Left lobe of liver (tissue), 2 donors: ENCODE measurements at regions not wholly inside any gene's neighbourhood (a gene's known extent, or its start where the extent isn't known, plus 50 kb on each side); places are given as distances from the start of the nearest gene placed in this dataset.
A peak's percentile ranks its signal among the peaks of the same experiment; 100 is the strongest.

Experiments used
- ATAC-seq: fragments of 200-7000 bp; cut with Tn5 transposase; one replicate; pipeline ENCODE4 v1.9.1; 2020; ENCODE audit warnings: mild to moderate bottlenecking, moderate library complexity
- DNase-seq: peaks from one replicate; pipeline ENCODE4 v3.0.0-alpha.2; 2020; ENCODE audit warnings: low spot score
- donor health status: DM: no; HTN: no; CAD: no; lungs with moderate emphysema.
- donor health status: DM: no; HTN: yes; CAD: no.

- DNase-seq, result no peak
- ATAC-seq, result no peak
Observed at GRCh38 chr7:131967216-131967730, 410.8 kb upstream of the PODXL start.

- DNase-seq, result no peak
- no peak for ATAC-seq
Observed at GRCh38 chr7:131964203-131964602, 407.8 kb upstream of the PODXL start.

DNA sequence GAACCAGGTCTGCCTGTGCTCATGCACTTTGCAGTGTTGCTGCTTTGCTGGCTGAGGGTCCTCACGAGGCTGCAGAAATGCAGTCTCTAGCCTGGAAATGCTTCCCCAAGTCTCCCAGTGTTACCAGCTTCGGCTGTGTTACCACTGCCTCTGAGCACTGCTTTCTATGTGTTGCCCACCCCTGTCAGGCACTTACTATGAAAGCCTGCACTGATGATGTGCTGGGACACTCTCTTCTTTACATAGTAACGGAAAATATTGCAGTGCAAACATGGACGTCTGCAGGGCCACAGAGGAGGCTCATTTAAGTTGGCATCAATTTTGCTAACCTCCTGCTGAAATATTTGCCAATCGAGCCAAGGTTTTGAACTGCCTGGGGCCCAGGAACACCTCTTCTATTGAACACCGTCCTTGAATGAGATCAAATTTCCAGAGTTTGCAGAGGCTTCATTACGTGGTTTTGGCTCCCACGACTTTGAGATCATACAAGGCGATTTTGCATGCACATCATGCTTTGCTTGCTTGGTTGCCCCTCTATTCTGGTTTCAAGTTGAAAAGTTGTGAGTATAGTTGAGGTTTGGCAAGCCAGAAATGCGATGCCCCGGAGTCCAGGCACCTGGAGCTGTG lies 404.7 kb upstream of the PODXL start:
- no peak for ATAC-seq
- no peak for DNase-seq

GRCh38 chr7:131959106-131959812 lies 402.8 kb upstream of the PODXL start:
- DNase-seq, result no peak
- ATAC-seq, result no peak

GRCh38 chr7:131957338-131958020 lies 401.1 kb upstream of the PODXL start:
- ATAC-seq, result no peak
- no peak for DNase-seq

DNA sequence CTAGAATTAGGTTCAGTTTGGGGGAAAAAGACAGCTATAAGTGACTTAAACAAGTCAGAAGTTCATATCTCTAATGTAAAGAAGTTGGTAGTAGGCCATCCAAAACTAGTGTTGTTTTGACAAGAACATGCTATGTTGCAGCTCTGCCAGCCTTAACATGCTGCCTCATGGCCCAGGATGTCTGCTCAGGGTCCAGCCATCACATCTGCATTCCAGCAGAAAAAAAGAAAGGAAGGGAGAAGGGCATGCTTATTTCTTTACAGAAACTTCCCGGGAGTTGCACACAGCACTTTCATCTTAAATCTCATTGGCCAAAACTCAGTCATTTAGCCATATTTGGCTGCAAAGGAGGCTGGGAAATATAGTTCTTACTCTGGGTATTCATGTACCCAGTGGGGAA lies 400.4 kb upstream of the PODXL start:
- DNase-seq (no peak), ATAC-seq (no peak)

GRCh38 chr7:131955679-131956078 lies 399.3 kb upstream of the PODXL start:
- no peak for ATAC-seq
- no peak for DNase-seq

GRCh38 chr7:131953184-131953583 lies 396.8 kb upstream of the PODXL start:
- ATAC-seq, result no peak

GRCh38 chr7:131952365-131952764 lies 395.9 kb upstream of the PODXL start:
- ATAC-seq (no peak), DNase-seq (no peak)

More at GRCh38 chr7:131953184-131953583, 396.8 kb upstream of the PODXL start:
- DNase-seq, result no peak

DNA sequence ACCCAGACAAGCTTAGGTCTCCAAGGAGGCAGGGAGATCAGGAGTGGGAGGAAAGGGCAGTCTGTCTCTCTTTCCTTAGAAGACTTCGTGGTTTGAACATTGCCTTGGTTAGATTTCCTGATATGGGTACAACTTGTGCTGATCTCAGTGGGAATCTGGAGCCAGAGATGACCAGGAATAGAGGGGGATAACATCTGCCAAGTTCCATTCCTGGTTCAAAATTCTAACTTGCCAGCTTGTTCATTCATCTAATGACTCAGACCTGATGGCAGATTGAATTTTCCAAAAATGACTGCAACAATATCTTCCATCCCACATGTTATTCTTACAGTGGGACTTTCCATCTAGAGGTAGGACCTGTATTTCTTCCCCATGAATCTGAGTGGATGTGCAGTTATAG lies 394.3 kb upstream of the PODXL start:
- no peak for ATAC-seq
- no peak for DNase-seq

DNA sequence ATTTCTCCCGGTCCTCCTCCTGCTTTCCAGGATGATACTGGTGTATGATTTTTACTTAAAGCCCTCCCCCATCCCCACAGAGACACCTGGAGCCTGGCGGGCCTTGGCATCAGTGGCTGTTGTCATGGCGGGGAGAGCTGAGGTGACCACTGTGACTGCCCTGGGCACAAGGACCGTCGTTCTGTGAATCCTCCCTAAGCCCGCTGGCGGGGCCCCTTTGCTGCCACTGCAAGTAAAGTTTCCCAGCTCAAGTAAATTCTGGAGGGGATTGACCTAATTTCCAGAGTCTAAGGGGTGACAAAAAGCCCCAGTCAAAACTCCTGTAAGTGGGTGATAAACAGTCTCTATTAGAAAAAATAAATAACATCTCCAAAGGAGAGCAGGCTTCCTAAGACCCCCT lies 393.2 kb upstream of the PODXL start:
- ATAC-seq (no peak), DNase-seq (no peak)

GRCh38 chr7:131948434-131949053 lies 392.1 kb upstream of the PODXL start:
- no peak for ATAC-seq
- no peak for DNase-seq

DNA sequence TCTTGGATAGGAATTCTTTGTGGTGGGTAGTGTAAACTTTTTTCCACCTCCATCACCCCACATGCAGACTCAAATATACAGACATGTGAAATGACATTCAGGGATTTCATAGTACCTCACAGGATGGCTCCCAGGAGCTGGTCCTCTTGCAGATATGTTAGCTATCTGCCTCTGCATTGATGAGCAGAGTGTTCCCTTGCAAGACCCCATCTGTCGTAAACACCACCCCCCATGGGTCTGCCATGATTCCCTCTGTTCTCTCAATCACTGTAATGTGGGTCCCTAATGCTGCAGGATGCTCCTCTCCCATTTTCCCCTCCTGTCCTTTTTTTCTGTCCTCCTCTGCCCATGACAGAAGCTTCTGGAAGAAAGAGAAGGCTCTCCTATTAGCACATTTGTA lies 391.2 kb upstream of the PODXL start:
- DNase-seq (no peak), ATAC-seq (no peak)

- DNase-seq (no peak), ATAC-seq (peak; percentile 73)
Observed at GRCh38 chr7:131945957-131946544, 389.6 kb upstream of the PODXL start.

GRCh38 chr7:131945313-131945911 lies 389.0 kb upstream of the PODXL start:
- ATAC-seq (peak; percentile 90), DNase-seq (peak; percentile 49)

GRCh38 chr7:131944556-131945069 lies 388.2 kb upstream of the PODXL start:
- DNase-seq (no peak), ATAC-seq (no peak)

GRCh38 chr7:131943646-131944045 lies 387.2 kb upstream of the PODXL start:
- ATAC-seq, result no peak

DNA sequence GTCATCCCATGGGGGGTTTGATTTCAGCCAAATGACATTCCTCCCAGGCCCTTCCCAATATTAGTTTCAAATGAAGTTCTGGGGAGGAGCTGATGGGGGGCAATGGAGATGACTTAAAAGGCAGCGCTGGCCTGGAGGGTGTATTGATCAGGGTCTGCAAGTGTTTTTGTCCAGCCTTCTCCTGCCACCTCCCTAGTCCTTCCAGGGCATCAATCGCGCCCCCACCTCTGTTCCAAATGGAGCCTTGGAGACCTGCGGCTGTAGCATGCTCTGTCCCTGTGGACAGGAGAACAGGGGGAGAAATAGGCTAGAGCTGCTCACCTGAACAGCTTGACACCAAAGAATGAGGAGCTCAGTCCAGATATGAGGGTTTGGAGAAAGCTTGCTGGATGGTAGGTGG lies 386.8 kb upstream of the PODXL start:
- ATAC-seq (no peak), DNase-seq (no peak)

More at GRCh38 chr7:131943646-131944045, 387.2 kb upstream of the PODXL start:
- DNase-seq, result no peak

GRCh38 chr7:131942287-131943150 lies 386.1 kb upstream of the PODXL start:
- no peak for ATAC-seq

More at GRCh38 chr7:131942287-131943150, 386.1 kb upstream of the PODXL start:
- no peak for DNase-seq
